Activated naive CD8-positive, alpha-beta T cell treated with anti-CD3 and anti-CD28 coated beads, Interleukin-2, amount 10 ng/mL, durations not matched to agents 7 days and 5 days (primary cell): ENCODE measurements at regions not wholly inside any gene's neighbourhood (a gene's known extent, or its start where the extent isn't known, plus 50 kb on each side); places are given as distances from the start of the nearest gene placed in this dataset.

Experiments used
- ATAC-seq: fragments of 150-1000 bp; cut with Tn5 transposase; one replicate; pipeline ENCODE4 v1.10.0; 2021; ENCODE audit warnings: low read depth, moderate library complexity
- POLR2A ChIA-PET: fragments of 350-600 bp; sonication (Branson Sonifier 250); formaldehyde crosslinking; loops from one replicate; lab custom pipeline; 2021; ENCODE audit warnings: antibody characterized with exemption; lab: Charles Lee
- DNase-seq: peaks from one replicate; pipeline ENCODE4 v3.0.0; 2021
- H3K27ac Mint-ChIP-seq: one replicate; pipeline ENCODE4 v1.8.0; 2022; ENCODE audit warnings: mild to moderate bottlenecking, mixed read lengths
- H3K27me3 Mint-ChIP-seq: one replicate; pipeline ENCODE4 v1.8.0; 2022; ENCODE audit warnings: mild to moderate bottlenecking, moderate library complexity, mixed read lengths
- H3K36me3 Mint-ChIP-seq: one replicate; pipeline ENCODE4 v1.8.0; 2021; ENCODE audit warnings: mild to moderate bottlenecking, mixed read lengths
- H3K4me1 Mint-ChIP-seq: one replicate; pipeline ENCODE4 v1.8.0; 2021; ENCODE audit warnings: mixed read lengths
- H3K4me3 Mint-ChIP-seq: one replicate; pipeline ENCODE4 v1.8.0; 2022; ENCODE audit warnings: mild to moderate bottlenecking, moderate library complexity, mixed read lengths
- H3K9me3 Mint-ChIP-seq: one replicate; pipeline ENCODE4 v1.8.0; 2021; ENCODE audit warnings: mixed read lengths

DNA sequence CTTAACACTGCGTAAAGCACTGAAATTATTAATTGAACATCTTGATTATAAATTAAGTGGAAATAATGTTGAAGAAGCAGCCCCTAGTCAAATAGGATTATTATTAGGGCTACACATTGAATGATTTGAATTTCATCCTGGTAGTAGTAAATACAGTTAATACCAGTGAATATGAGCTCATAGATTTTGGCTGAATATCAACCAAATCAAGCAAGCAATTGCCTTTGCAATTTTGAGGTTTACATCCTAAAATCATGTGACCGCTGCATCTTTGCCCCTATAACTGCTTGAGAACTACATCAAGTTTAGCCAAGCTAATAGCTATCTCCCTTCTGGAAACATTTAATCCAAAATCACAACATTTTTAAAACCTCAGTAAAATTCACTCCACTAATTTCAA, 801.2 kb upstream of the PIK3C3 start:
- no peak overlapping the region for H3K27ac Mint-ChIP-seq
- no peaks in the 10 kb centered on the region for H3K27me3 Mint-ChIP-seq
- H3K9me3 Mint-ChIP-seq, result no peaks in the 10 kb centered on the region
- POLR2A ChIA-PET, result no interaction called here
- DNase-seq, result no peak
- H3K4me3 Mint-ChIP-seq, result no peak overlapping the region
- ATAC-seq, result no peak
- no peaks in the 10 kb centered on the region for H3K4me1 Mint-ChIP-seq
- H3K36me3 Mint-ChIP-seq, result no peaks in the 10 kb centered on the region

DNA sequence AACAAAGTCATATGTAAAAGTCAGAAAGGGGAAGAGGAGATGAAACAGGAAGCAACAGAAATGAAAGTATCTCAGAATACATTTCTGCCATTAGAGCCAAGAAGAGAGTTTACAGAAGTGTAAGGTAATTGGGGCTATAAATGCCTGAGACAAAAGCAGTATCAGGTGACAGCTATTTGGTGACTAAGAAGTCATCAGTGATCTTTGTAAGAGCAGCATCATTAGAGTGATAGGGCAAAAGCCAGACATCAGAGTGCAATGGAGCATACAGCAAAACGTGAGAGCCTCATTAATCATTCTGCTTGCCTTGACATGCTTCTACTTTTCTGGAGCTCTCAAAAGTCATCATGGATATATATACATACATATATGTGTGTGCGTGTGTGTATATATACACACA, 804.7 kb upstream of the PIK3C3 start:
- Mint-ChIP-seq H3K4me1 (no peaks in the 10 kb centered on the region), H3K9me3 (no peaks in the 10 kb centered on the region), H3K27ac (no peak overlapping the region), H3K27me3 (no peaks in the 10 kb centered on the region), H3K4me3 (no peak overlapping the region), H3K36me3 (no peaks in the 10 kb centered on the region)
- POLR2A ChIA-PET, result no interaction called here
- ATAC-seq (no peak), DNase-seq (no peak)

DNA sequence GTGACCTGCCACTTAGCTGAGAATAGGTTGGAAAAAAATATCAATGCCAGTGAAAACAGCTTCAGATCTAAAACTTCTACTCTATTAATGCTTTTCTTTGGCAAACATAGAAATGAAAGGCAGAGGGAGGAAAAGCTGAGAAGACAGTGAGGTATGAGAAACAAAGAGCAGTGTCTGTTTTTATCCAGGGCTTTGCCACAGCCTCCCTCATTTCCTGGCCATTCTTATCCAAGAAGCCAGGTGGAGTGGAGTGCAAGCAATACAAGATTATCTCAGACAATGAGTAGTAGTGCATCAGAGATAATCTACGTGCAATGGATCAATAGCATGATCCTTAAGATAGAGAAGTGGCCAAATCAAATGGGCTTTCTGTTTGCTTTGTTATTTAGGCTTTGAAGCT, 808.7 kb upstream of the PIK3C3 start:
- POLR2A ChIA-PET, result no interaction called here
- Mint-ChIP-seq H3K4me1 (no peaks in the 10 kb centered on the region), H3K4me3 (no peak overlapping the region), H3K27me3 (no peaks in the 10 kb centered on the region), H3K27ac (no peak overlapping the region), H3K9me3 (no peaks in the 10 kb centered on the region), H3K36me3 (no peaks in the 10 kb centered on the region)
- ATAC-seq (no peak), DNase-seq (no peak)

DNA sequence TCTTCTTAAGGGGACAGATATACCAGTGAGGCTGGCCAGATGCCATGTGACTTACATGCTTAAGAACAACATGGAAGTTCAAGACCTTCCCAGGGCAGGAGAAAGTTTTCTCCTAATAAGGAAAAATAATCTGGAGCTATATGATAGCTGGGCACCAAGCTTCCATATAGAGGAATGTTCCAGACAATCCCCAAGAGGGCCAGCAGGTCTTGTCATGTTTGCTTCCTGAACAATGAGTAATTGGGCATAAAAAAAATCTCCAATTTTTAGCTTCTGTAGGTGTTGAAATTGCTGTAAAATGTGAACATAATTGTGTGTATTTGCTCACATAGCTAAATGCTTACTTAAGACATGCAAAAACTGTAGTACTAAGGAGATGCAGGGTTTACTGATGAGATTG, 809.5 kb upstream of the PIK3C3 start:
- H3K36me3 Mint-ChIP-seq, result no peaks in the 10 kb centered on the region
- no peak overlapping the region for H3K27ac Mint-ChIP-seq
- H3K27me3 Mint-ChIP-seq, result no peaks in the 10 kb centered on the region
- H3K4me1 Mint-ChIP-seq, result no peaks in the 10 kb centered on the region
- ATAC-seq (no peak), DNase-seq (no peak)
- H3K4me3 Mint-ChIP-seq, result no peak overlapping the region
- no peaks in the 10 kb centered on the region for H3K9me3 Mint-ChIP-seq
- POLR2A ChIA-PET, result no interaction called here

DNA sequence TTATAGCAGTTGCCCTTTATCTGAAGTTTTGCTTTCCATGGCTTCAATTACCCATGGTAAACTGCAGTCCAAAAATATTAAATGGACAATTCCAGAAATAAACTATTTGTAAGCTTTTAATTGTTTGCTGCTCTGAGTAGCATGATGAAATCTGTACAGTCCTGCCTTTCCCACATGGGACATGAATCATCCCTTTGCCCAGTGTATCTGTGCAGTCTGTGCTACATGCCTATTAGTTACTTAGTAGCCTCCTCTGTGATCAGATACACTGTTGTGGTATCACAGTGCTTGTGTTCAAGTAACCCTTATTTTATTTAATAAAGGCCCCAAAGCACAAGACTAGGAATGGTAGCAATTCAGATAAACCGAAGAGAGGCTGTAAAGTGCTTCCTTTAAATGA, 810.6 kb upstream of the PIK3C3 start:
- Mint-ChIP-seq H3K4me3 (no peak overlapping the region), H3K27ac (no peak overlapping the region), H3K9me3 (no peaks in the 10 kb centered on the region), H3K27me3 (no peaks in the 10 kb centered on the region), H3K4me1 (no peaks in the 10 kb centered on the region), H3K36me3 (no peaks in the 10 kb centered on the region)
- POLR2A ChIA-PET, result no interaction called here
- DNase-seq, result no peak
- ATAC-seq, result no peak

DNA sequence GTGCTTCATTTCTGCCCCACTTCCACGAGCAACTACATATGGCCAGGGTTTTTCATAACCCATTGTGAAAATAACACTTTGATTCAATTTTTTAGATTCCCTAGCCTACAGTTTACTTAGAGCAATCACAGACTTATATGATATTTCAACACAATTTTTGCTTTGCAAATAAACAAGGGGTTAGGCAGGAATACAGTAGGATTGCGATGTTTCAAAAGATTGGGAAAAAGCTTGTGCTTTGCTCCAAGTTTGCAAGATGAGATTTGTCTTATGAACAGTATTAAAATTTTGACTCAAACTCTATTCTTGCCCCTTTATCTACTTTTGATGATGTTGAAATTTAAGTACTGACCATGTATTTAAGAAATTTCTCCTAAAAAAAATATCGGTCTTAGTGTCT, 814.5 kb upstream of the PIK3C3 start:
- Mint-ChIP-seq H3K4me3 (no peak overlapping the region), H3K9me3 (no peaks in the 10 kb centered on the region), H3K4me1 (no peaks in the 10 kb centered on the region), H3K36me3 (no peaks in the 10 kb centered on the region), H3K27ac (no peak overlapping the region), H3K27me3 (no peaks in the 10 kb centered on the region)
- ATAC-seq, result no peak
- no peak for DNase-seq
- POLR2A ChIA-PET, result no interaction called here

DNA sequence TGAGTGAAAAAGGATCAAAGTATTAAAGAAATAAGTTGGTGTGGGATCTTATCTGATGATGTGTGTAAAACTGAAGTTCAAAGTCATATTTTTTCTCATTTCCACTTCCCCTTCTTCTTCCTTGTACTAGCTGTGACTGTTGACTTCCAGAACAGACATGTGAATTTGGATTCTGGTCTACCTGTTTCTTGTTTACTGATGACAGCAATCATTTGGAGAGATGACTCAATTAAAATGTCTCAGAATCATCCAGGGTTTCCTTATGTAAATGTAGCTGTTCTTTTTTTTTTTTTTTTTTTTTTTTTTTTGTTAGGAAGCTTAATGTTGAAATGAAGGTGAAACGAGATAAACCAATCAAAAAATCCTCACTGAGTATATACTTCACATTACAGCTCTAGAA, 819.9 kb upstream of the PIK3C3 start:
- DNase-seq (no peak), ATAC-seq (no peak)
- Mint-ChIP-seq H3K36me3 (no peaks in the 10 kb centered on the region), H3K9me3 (no peaks in the 10 kb centered on the region), H3K27ac (no peak overlapping the region), H3K4me3 (no peak overlapping the region), H3K27me3 (no peaks in the 10 kb centered on the region), H3K4me1 (no peaks in the 10 kb centered on the region)
- POLR2A ChIA-PET, result no interaction called here

DNA sequence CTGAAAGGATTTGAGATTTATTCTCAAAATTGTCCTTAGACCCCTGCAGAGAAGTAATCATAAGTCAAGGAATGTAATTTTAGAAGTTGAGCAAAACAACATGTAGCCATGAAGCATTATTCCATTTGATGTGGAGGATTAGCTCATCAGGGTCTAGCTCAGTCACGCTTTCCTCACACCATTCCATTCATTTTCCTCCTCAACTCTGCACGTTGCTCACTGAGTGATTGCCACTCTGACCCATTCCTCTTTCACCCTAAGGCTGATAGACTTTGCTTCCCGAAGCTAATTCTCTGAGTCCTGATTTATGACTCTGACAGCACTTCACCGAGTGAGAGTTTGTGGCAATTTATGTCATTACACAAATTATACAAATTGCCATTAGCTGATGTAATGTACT, 820.6 kb upstream of the PIK3C3 start:
- POLR2A ChIA-PET, result no interaction called here
- no peak overlapping the region for H3K4me3 Mint-ChIP-seq
- H3K27me3 Mint-ChIP-seq, result no peaks in the 10 kb centered on the region
- no peak for ATAC-seq
- H3K36me3 Mint-ChIP-seq, result no peaks in the 10 kb centered on the region
- no peak for DNase-seq
- H3K27ac Mint-ChIP-seq, result no peak overlapping the region
- H3K4me1 Mint-ChIP-seq, result no peaks in the 10 kb centered on the region
- H3K9me3 Mint-ChIP-seq, result no peaks in the 10 kb centered on the region

DNA sequence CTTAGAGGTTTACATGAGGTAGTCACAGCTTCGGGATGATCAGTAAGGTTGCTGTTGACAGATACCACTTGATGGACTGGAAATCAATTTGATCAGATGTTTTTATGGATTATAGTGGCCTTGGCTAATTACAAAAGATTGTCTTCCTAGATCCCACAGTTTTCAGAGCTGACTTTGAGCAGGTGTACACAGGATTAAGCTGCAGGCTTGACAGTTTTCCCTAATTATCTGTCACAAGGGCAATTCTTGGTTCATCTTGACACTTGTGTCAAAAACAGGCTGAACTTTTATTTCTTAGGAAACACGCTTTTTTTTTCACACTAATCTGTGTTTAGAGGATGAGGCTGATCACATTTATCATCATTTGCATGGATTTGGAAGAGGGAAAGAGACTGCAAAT, 824.0 kb upstream of the PIK3C3 start:
- Mint-ChIP-seq H3K27ac (no peak overlapping the region), H3K27me3 (no peaks in the 10 kb centered on the region), H3K4me1 (no peaks in the 10 kb centered on the region), H3K4me3 (no peak overlapping the region), H3K9me3 (no peaks in the 10 kb centered on the region), H3K36me3 (no peaks in the 10 kb centered on the region)
- DNase-seq (no peak), ATAC-seq (no peak)
- POLR2A ChIA-PET, result no interaction called here

DNA sequence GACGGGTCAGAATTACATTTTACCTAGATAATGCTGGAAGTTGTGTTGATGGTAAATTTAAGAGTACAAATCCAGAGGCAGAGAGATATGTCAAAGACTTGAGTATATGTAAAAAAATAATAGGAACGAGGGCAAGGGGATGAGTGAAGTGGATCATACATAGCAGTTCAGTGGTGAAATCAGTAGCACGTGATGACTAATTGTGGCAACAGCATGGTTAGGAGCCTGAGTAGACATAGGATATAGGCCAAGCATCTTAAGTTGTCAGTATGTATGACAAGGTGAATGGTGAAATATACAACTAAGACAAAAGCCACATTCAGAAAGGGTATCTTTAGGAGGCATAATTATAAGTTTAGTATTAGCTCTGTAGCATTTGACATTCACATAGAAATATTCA, 826.5 kb upstream of the PIK3C3 start:
- no peaks in the 10 kb centered on the region for H3K27me3 Mint-ChIP-seq
- no peaks in the 10 kb centered on the region for H3K4me1 Mint-ChIP-seq
- H3K4me3 Mint-ChIP-seq, result no peak overlapping the region
- no peaks in the 10 kb centered on the region for H3K36me3 Mint-ChIP-seq
- no peak overlapping the region for H3K27ac Mint-ChIP-seq
- no peaks in the 10 kb centered on the region for H3K9me3 Mint-ChIP-seq
- DNase-seq (no peak), ATAC-seq (no peak)
- POLR2A ChIA-PET, result no interaction called here

DNA sequence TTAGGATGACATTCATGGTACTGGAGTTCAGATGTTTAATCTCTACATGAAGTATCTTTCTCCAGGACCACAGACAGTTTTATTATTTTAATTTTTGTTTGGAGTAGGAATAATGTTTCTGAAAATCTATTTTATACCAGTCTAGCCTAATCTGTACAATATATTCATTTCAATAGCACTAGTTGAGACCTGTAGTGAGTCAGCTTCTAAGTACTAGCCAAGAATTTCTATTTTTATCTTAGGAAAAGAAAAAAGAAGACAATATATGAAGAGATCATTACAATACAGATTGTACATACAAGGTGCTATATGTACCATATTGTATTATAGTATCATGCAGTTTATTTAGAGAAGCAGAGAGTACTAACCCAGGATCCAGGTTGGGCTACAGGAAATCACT, 826.9 kb upstream of the PIK3C3 start:
- H3K4me1 Mint-ChIP-seq, result no peaks in the 10 kb centered on the region
- H3K27ac Mint-ChIP-seq, result no peak overlapping the region
- ATAC-seq (no peak), DNase-seq (no peak)
- no peaks in the 10 kb centered on the region for H3K36me3 Mint-ChIP-seq
- no peak overlapping the region for H3K4me3 Mint-ChIP-seq
- H3K27me3 Mint-ChIP-seq, result no peaks in the 10 kb centered on the region
- POLR2A ChIA-PET, result no interaction called here
- H3K9me3 Mint-ChIP-seq, result no peaks in the 10 kb centered on the region

DNA sequence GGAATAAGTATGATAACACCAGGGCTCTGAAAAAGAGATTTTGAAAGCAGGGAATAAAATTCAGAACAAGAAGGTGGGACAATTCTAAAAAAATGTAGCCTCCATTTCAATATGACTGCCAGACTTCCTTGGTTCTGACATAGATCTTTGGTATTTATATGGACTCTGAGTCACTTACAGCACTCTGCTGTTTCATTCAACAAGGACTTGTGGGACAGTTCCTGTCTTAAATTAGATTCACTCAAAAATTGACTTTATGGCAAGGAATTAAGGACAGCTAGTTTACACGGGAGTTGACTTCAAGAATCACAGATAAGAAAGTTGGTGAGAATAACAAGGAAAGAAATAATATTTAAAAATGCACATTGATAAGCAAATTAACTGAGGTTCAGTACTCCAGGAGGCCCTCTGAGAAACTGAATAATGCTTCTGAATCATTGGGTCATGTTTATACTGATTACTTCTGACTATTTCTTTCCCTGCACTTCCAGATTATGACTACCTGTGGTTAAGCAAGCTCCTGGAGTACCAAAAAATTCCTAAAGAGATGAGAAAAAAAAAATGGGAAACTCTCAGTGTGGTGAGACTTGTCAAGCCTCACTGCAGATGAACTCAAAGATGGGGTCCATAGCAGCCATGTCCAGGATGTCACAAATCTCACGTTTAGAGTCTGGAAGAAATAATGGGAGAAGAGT, 828.3 kb upstream of the PIK3C3 start:
- Mint-ChIP-seq H3K27ac (no peak overlapping the region), H3K27me3 (no peaks in the 10 kb centered on the region), H3K9me3 (no peaks in the 10 kb centered on the region), H3K36me3 (no peaks in the 10 kb centered on the region), H3K4me1 (no peaks in the 10 kb centered on the region), H3K4me3 (no peak overlapping the region)
- no peak for DNase-seq
- ATAC-seq, result no peak
- POLR2A ChIA-PET, result no interaction called here

DNA sequence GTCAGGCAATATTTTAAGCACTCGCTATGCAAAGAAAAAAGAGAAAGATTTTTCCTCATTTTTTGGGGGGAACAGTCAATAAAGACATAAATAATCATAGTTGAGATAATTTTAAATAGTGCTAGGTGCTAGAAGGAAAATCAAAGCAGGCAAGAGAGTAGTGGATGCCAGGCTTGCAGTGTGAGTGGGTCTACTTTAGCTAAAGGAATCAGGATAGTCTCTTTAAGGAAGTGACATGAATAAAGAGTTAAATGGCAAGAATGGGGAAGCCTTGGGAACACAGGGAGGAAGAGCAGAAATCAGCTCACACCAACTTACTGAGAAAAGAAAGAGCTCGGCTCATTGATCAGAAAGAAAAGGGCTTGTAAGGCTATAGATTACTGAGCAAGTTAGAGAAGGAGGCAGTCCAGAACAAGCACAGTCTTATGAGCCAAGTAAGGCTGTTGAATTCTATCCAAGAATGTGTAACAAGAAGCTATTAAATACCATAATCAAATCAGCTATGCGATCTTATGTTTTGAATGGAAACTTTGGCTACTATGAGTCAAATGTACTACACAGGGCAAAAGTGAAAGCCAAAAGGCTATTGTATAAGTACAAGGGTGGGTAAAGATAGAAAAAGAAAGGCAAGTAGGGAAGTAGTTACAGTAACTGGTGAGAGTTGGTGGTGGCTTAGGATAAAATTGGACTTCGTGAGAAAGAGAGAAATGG, 833.8 kb upstream of the PIK3C3 start:
- ATAC-seq, result no peak
- POLR2A ChIA-PET, result no interaction called here

DNA sequence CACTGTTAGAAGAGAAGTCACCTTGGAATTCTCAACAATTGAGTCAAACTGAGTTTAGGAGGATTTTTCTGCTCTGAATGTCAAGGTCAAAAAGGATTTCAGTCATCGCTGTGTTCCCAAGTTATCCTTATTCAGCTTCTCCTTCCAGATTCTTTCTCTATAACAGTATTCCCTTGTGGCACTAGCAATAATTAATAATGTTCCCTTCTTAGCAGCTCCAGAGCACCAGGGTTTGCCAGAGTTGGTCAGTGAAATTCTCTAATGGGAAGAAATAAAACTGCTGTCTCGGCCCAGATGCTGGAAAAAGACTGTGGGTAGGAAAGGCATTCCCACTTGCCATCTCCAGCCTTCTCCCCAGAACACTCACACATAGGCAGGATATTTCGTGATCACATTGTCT, 836.0 kb upstream of the PIK3C3 start:
- Mint-ChIP-seq H3K27me3 (no peaks in the 10 kb centered on the region), H3K4me3 (no peak overlapping the region), H3K4me1 (no peaks in the 10 kb centered on the region), H3K27ac (no peak overlapping the region), H3K36me3 (no peaks in the 10 kb centered on the region), H3K9me3 (no peaks in the 10 kb centered on the region)
- no peak for ATAC-seq
- no peak for DNase-seq
- POLR2A ChIA-PET, result no interaction called here

More for the DNA sequence above, 833.8 kb upstream of the PIK3C3 start:
- H3K9me3 Mint-ChIP-seq, result no peaks in the 10 kb centered on the region
- H3K36me3 Mint-ChIP-seq, result no peaks in the 10 kb centered on the region
- no peak overlapping the region for H3K27ac Mint-ChIP-seq
- no peaks in the 10 kb centered on the region for H3K27me3 Mint-ChIP-seq
- no peaks in the 10 kb centered on the region for H3K4me1 Mint-ChIP-seq
- no peak overlapping the region for H3K4me3 Mint-ChIP-seq
- no peak for DNase-seq
